ENCODE measurements at regions not wholly inside any gene's neighbourhood (a gene's known extent, or its start where the extent isn't known, plus 50 kb on each side); places are given as distances from the start of the nearest gene placed in this dataset.

DNA sequence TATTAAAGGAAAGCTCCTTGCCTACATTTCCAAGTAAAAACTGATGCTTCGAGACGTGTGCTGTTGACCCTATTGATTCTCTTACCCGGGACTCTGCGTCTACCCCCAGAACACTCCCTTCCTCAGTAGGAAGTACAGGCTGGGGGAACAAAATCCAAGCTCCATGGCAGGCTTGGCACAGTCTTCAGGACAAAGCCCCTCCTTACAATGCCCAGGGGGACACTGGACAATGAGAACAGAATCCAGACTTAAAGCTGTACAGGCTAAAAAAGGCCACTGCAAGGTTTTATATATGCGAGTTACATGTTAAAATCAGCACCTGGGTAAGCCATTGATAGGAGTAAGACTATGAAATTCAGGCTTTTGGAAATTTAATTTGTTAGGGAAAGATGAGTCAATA, 250.6 kb upstream of the DAPK1 start:
- TF ChIP-seq, protein P1, sequence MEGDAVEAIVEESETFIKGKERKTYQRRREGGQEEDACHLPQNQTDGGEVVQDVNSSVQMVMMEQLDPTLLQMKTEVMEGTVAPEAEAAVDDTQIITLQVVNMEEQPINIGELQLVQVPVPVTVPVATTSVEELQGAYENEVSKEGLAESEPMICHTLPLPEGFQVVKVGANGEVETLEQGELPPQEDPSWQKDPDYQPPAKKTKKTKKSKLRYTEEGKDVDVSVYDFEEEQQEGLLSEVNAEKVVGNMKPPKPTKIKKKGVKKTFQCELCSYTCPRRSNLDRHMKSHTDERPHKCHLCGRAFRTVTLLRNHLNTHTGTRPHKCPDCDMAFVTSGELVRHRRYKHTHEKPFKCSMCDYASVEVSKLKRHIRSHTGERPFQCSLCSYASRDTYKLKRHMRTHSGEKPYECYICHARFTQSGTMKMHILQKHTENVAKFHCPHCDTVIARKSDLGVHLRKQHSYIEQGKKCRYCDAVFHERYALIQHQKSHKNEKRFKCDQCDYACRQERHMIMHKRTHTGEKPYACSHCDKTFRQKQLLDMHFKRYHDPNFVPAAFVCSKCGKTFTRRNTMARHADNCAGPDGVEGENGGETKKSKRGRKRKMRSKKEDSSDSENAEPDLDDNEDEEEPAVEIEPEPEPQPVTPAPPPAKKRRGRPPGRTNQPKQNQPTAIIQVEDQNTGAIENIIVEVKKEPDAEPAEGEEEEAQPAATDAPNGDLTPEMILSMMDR (IDR thresholded peaks at IDR 0.05) = no peak
- TF ChIP-seq POLR2AphosphoS5 (IDR thresholded peaks at IDR 0.05) (no peak), POLR2A (IDR thresholded peaks at IDR 0.05) (no peak)

Data from suprapubic skin (tissue), 4 donors.